ENCODE measurements at regions not wholly inside any gene's neighbourhood (a gene's known extent, or its start where the extent isn't known, plus 50 kb on each side); places are given as distances from the start of the nearest gene placed in this dataset.

DNA sequence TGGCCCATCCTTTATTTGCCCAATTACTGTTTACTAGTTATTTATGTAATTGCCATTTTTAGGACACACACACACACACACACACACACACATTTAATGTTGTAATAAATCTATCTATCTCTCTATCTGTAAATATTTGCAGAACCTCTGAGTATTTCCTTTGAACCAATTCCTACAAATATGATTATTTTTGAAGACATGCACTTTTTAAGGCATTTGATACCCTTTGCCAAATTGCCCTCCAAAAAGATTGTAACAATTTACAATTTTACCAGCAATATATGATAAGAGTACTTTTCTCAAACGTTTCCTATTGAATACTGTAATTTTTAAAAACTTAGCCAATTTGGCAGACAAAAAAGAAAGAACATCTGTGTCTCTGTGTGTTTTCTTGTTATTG lies 143.8 kb upstream of the FOXF1 start:
- Histone ChIP-seq H3K36me3 (ENCODE audit: low read depth, low read length) (no peaks in the 10 kb centered on the region), H3K4me1 (ENCODE audit: insufficient read depth, low read length) (no peaks in the 10 kb centered on the region), H4K20me1 (ENCODE audit: low read length) (no peaks in the 10 kb centered on the region), H3K27me3 (ENCODE audit: low read length) (peaks cover 83% of the 10 kb centered on the region), H3K27ac (ENCODE audit: low read length) (no peak overlapping the region), H3K4me3 (ENCODE audit: low read length) (no peak overlapping the region), H3K9ac (ENCODE audit: low read length) (no peak overlapping the region), H3K9me3 (ENCODE audit: low read length) (no peaks in the 10 kb centered on the region), H3K4me2 (ENCODE audit: low read length) (no peak overlapping the region), H2AFZ (ENCODE audit: low read length) (no peak overlapping the region), H3K79me2 (ENCODE audit: low read length) (no peaks in the 10 kb centered on the region), H3F3A (ENCODE audit: low read length, unreplicated experiment) (no peaks in the 10 kb centered on the region), H3K9me2 (replicated peaks; ENCODE audit: low read length) (no peaks in the 10 kb centered on the region)
- no TSS peak for BruUV-seq (replicated peaks)
- no peak for ATAC-seq
- POLR2A ChIA-PET (ENCODE audit: unreplicated experiment) = no interaction called here
- intact Hi-C loops (cut with micrococcal nuclease) = no loop called here
- no peak for DNase-seq
- CTCF ChIA-PET = no interaction called here
- TF ChIP-seq, protein P1, sequence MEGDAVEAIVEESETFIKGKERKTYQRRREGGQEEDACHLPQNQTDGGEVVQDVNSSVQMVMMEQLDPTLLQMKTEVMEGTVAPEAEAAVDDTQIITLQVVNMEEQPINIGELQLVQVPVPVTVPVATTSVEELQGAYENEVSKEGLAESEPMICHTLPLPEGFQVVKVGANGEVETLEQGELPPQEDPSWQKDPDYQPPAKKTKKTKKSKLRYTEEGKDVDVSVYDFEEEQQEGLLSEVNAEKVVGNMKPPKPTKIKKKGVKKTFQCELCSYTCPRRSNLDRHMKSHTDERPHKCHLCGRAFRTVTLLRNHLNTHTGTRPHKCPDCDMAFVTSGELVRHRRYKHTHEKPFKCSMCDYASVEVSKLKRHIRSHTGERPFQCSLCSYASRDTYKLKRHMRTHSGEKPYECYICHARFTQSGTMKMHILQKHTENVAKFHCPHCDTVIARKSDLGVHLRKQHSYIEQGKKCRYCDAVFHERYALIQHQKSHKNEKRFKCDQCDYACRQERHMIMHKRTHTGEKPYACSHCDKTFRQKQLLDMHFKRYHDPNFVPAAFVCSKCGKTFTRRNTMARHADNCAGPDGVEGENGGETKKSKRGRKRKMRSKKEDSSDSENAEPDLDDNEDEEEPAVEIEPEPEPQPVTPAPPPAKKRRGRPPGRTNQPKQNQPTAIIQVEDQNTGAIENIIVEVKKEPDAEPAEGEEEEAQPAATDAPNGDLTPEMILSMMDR (conservative IDR thresholded peaks at IDR 0.05; ENCODE audit: low read depth, low read length) = no peak
- TF ChIP-seq EZH2 (IDR thresholded peaks at IDR 0.05; ENCODE audit: low read length, unreplicated experiment) = no peak
- TF ChIP-seq EZH2phosphoT487 (IDR thresholded peaks at IDR 0.05; ENCODE audit: borderline replicate concordance, low read length) = no peak

DNA sequence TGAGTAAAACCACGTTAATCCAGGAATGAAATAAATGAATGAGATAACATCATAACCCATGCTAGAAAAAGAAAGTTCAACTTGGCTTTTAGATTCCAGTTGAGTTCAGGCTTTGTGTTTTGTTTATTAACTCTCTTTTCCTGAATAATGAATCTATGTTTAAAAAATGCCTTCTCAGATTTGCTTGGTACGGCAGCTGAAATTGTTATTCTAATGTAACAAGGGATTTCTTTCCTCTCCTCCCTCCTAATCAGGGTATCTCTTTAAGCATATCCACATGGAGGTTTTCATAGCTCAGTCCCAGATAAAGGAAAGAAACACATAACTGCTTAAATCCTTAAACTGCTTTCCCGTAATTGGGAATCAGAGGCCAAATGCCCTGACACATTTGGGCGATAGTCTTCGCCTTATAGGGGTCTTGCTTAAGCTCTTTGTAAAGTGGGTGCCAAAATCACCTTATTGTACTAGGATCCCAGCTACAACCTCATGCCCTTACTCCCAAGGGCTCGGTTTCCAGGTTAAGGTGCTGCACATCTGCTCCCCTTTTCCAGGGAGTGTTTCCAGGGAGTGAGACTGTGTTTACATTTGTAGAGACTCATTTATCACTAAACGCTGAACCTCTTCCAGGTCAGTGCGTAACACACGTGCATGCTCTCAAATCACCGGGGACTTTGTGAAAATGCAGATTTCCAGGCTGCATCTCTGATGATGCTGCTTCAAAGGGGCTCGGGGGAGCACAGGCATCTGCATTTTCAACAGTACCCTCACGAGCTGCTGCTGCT lies 142.8 kb upstream of the FOXF1 start:
- no peak overlapping the region for H3K27ac ChIP-seq (ENCODE audit: low read length)
- ChIA-PET POLR2A (ENCODE audit: unreplicated experiment) (no interaction called here), CTCF (no interaction called here)
- no peak overlapping the region for H2AFZ ChIP-seq (ENCODE audit: low read length)
- H3K4me1 ChIP-seq (ENCODE audit: insufficient read depth, low read length) = no peaks in the 10 kb centered on the region
- no peak overlapping the region for H3K4me2 ChIP-seq (ENCODE audit: low read length)
- intact Hi-C loops (cut with micrococcal nuclease) = no loop called here
- no peak overlapping the region for H3K9ac ChIP-seq (ENCODE audit: low read length)
- no peak for DNase-seq
- no TSS peak for BruUV-seq (replicated peaks)
- no peaks in the 10 kb centered on the region for H3K79me2 ChIP-seq (ENCODE audit: low read length)
- TF ChIP-seq EZH2phosphoT487 (IDR thresholded peaks at IDR 0.05; ENCODE audit: borderline replicate concordance, low read length) (no peak), EZH2 (IDR thresholded peaks at IDR 0.05; ENCODE audit: low read length, unreplicated experiment) (no peak)
- TF ChIP-seq, protein P1 (conservative IDR thresholded peaks at IDR 0.05; ENCODE audit: low read depth, low read length) = no peak
- H3K27me3 ChIP-seq (ENCODE audit: low read length) = peaks cover 87% of the 10 kb centered on the region
- ATAC-seq = no peak
- H3K36me3 ChIP-seq (ENCODE audit: low read depth, low read length) = no peaks in the 10 kb centered on the region
- no peaks in the 10 kb centered on the region for H3K9me3 ChIP-seq (ENCODE audit: low read length)
- H3K4me3 ChIP-seq (ENCODE audit: low read length) = no peak overlapping the region
- H3F3A ChIP-seq (ENCODE audit: low read length, unreplicated experiment) = no peaks in the 10 kb centered on the region
- H3K9me2 ChIP-seq (replicated peaks; ENCODE audit: low read length) = no peaks in the 10 kb centered on the region
- no peaks in the 10 kb centered on the region for H4K20me1 ChIP-seq (ENCODE audit: low read length)

DNA sequence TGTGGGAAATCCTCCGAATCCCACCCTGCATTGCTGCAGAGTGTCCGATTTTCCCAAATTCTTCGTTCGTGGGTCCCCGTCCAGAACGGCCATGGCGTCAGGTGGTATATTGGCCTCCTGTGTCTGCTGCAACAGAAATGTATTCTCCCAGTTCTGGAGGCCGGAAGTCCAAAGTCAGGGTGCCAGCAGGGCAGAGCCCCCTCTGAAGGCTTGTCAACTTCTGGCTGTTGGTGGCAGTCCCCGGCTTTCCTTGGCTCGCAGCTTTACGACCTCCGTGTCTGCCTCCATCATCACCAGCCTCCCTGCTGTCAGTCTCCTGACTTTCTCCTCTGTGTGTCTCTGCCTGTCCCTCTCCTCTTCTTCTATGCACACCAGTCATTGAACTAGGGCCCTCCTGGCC lies 142.1 kb upstream of the FOXF1 start:
- CTCF ChIA-PET = no interaction called here
- TF ChIP-seq, protein P1 (conservative IDR thresholded peaks at IDR 0.05; ENCODE audit: low read depth, low read length) = no peak
- TF ChIP-seq EZH2 (IDR thresholded peaks at IDR 0.05; ENCODE audit: low read length, unreplicated experiment) = no peak
- TF ChIP-seq EZH2phosphoT487 (IDR thresholded peaks at IDR 0.05; ENCODE audit: borderline replicate concordance, low read length) = no peak
- Histone ChIP-seq H3K4me2 (ENCODE audit: low read length) (no peak overlapping the region), H3K36me3 (ENCODE audit: low read depth, low read length) (no peaks in the 10 kb centered on the region), H2AFZ (ENCODE audit: low read length) (no peak overlapping the region), H3K4me3 (ENCODE audit: low read length) (no peak overlapping the region), H3F3A (ENCODE audit: low read length, unreplicated experiment) (no peaks in the 10 kb centered on the region), H3K27ac (ENCODE audit: low read length) (no peak overlapping the region), H3K79me2 (ENCODE audit: low read length) (no peaks in the 10 kb centered on the region), H3K9me3 (ENCODE audit: low read length) (no peaks in the 10 kb centered on the region), H3K27me3 (ENCODE audit: low read length) (peaks cover 81% of the 10 kb centered on the region), H3K9me2 (replicated peaks; ENCODE audit: low read length) (no peaks in the 10 kb centered on the region), H4K20me1 (ENCODE audit: low read length) (no peaks in the 10 kb centered on the region), H3K4me1 (ENCODE audit: insufficient read depth, low read length) (no peaks in the 10 kb centered on the region), H3K9ac (ENCODE audit: low read length) (no peak overlapping the region)
- ATAC-seq (no peak), DNase-seq (no peak)
- no TSS peak for BruUV-seq (replicated peaks)
- POLR2A ChIA-PET (ENCODE audit: unreplicated experiment) = no interaction called here
- intact Hi-C loops (cut with micrococcal nuclease) = no loop called here

Measured in PC-3 (cell line).